SK-N-SH (cell line): ENCODE measurements at regions not wholly inside any gene's neighbourhood (a gene's known extent, or its start where the extent isn't known, plus 50 kb on each side); places are given as distances from the start of the nearest gene placed in this dataset.

Source experiments
- CTCF ChIA-PET: fragments of 300-600, 350-600 bp; formaldehyde crosslinking; extraction: SDS; loops from one replicate; lab custom pipeline; 2021; lab: Yijun Ruan, JAX
- POLR2A ChIA-PET: fragments of 350-600 bp; sonication (Branson Sonifier 250); formaldehyde crosslinking; extraction: SDS; loops from one replicate; lab custom pipeline; 2020; ENCODE audit warnings: antibody characterized with exemption, inconsistent platforms; lab: Yijun Ruan, JAX
- DNase-seq: peaks from one replicate; pipeline ENCODE4 v3.0.0; 2012
- H2AFZ ChIP-seq: fragments of 200-600 bp; sonication (generic); 2 replicates; pipeline ENCODE4 v1.8.1; 2016; ENCODE audit warnings: antibody characterized with exemption, mild to moderate bottlenecking, low read depth
- H3F3A ChIP-seq: fragments of 200-600 bp; sonication (generic); replicated peaks from 2 replicates; pipeline ENCODE3; 2016; ENCODE audit warnings: antibody characterized with exemption, mild to moderate bottlenecking; ENCODE audit not compliant: insufficient read depth
- H3K27ac ChIP-seq, 2 experiments: fragments of 200-500 bp in 1 of 2; fragments of 200-600 bp in 1 of 2; sonication (Bioruptor generic) in 1 of 2; sonication (generic), shearing (Covaris generic) in 1 of 2; 2 replicates each; pipeline versions ENCODE4 v1.5.1 to v1.6.1; 2014 to 2016; ENCODE audit warnings: low read depth in 2 of 2, inconsistent platforms in 1 of 2, low read length in 1 of 2, mild to moderate bottlenecking in 1 of 2, mixed read lengths in 1 of 2
- H3K27me3 ChIP-seq: fragments of 200-600 bp; sonication (generic), shearing (Covaris generic); 2 replicates; pipeline ENCODE4 v1.6.1; 2016; ENCODE audit warnings: mixed run types; ENCODE audit not compliant: insufficient read depth
- H3K36me3 ChIP-seq, 2 experiments: fragments of 200-500 bp in 1 of 2; fragments of 200-600 bp in 1 of 2; sonication (Bioruptor generic) in 1 of 2; sonication (generic) in 1 of 2; replicated peaks in 1 of 2; 2 replicates each; pipeline versions ENCODE3 to v1.5.1; 2014 to 2016; ENCODE audit warnings: low read length in 1 of 2, mild to moderate bottlenecking in 1 of 2; ENCODE audit not compliant: insufficient read depth in 2 of 2, control insufficient read depth in 1 of 2
- H3K4me1 ChIP-seq, 2 experiments: fragments of 200-500 bp in 1 of 2; fragments of 200-600 bp in 1 of 2; sonication (Bioruptor generic) in 1 of 2; sonication (generic), shearing (Covaris generic) in 1 of 2; 2 replicates each; pipeline versions ENCODE4 v1.5.1 to v1.6.1; 2014 to 2016; ENCODE audit warnings: low read depth in 1 of 2, low read length in 1 of 2, mixed run types in 1 of 2; ENCODE audit not compliant: insufficient read depth in 2 of 2, control insufficient read depth in 1 of 2
- H3K4me2 ChIP-seq: fragments of 200-600 bp; sonication (generic), shearing (Covaris generic); 2 replicates; pipeline ENCODE4 v1.6.1; 2017; ENCODE audit warnings: mixed run types
- H3K4me3 ChIP-seq, 2 experiments: fragments of 200-500 bp in 1 of 2; fragments of 200-600 bp in 1 of 2; sonication (Bioruptor generic) in 1 of 2; sonication (generic), shearing (Covaris generic) in 1 of 2; 2 replicates each; pipeline versions ENCODE4 v1.5.1 to v1.8.1; 2014 to 2016; ENCODE audit warnings: low read depth in 2 of 2, inconsistent platforms in 1 of 2, low read length in 1 of 2, mild to moderate bottlenecking in 1 of 2, mixed read lengths in 1 of 2, moderate library complexity in 1 of 2
- H3K79me2 ChIP-seq: fragments of 200-600 bp; sonication (generic); 2 replicates; pipeline ENCODE4 v1.8.1; 2017; ENCODE audit warnings: mild to moderate bottlenecking; ENCODE audit not compliant: insufficient read depth
- H3K9ac ChIP-seq: fragments of 200-600 bp; sonication (generic); 2 replicates; pipeline ENCODE4 v1.6.1; 2017; ENCODE audit warnings: mixed run types
- H3K9me2 ChIP-seq: fragments of 200-600 bp; sonication (generic); 2 replicates; pipeline ENCODE4 v1.6.1; 2017; ENCODE audit warnings: mixed run types
- H3K9me3 ChIP-seq: fragments of 200-600 bp; sonication (generic); 2 replicates; pipeline ENCODE4 v1.6.1; 2017; ENCODE audit warnings: mixed run types, mild to moderate bottlenecking, moderate library complexity
- H4K20me1 ChIP-seq: fragments of 200-600 bp; sonication (generic); 2 replicates; pipeline ENCODE4 v1.6.1; 2017; ENCODE audit warnings: mild to moderate bottlenecking, mixed run types; ENCODE audit not compliant: insufficient read depth
- EZH2phosphoT487 ChIP-seq: fragments of 200-600 bp; sonication (generic); IDR thresholded peaks from 2 replicates; pipeline ENCODE4 v1.6.1; 2017; ENCODE audit warnings: low read depth, mixed run types, mild to moderate bottlenecking, antibody characterized with exemption, moderate library complexity, borderline replicate concordance
- FOXM1 ChIP-seq: IDR thresholded peaks from 2 replicates; pipeline ENCODE4 v1.4.0; 2012; ENCODE audit warnings: low read depth, mild to moderate bottlenecking
- GABPA ChIP-seq: IDR thresholded peaks from 2 replicates; pipeline ENCODE4 v1.4.0; 2012; ENCODE audit warnings: low read depth, mild to moderate bottlenecking
- GATA2 ChIP-seq: sonication (generic); formaldehyde crosslinking; IDR thresholded peaks from 2 replicates; pipeline ENCODE4 v1.5.0; 2020; ENCODE audit warnings: mild to moderate bottlenecking, missing genetic modification reagents
- JUND ChIP-seq: IDR thresholded peaks from 2 replicates; pipeline ENCODE4 v1.4.0; 2012
- MXI1 ChIP-seq: IDR thresholded peaks from 2 replicates; pipeline ENCODE4 v1.6.1; 2012; ENCODE audit warnings: mild to moderate bottlenecking, low read depth, low read length, improper control_type of control experiment
- RAD21 ChIP-seq: IDR thresholded peaks from 2 replicates; pipeline ENCODE4 v1.6.1; 2012; ENCODE audit warnings: mild to moderate bottlenecking, low read length
- RCOR1 ChIP-seq: fragments of 150-350 bp; IDR thresholded peaks from 2 replicates; pipeline ENCODE4 v1.6.1; 2017; ENCODE audit warnings: antibody characterized with exemption, low read length
- RXRA ChIP-seq: IDR thresholded peaks from 2 replicates; pipeline ENCODE4 v1.4.0; 2012; ENCODE audit warnings: low read depth, mild to moderate bottlenecking, borderline replicate concordance
- SMC3 ChIP-seq: IDR thresholded peaks from 2 replicates; pipeline ENCODE4 v1.6.1; 2012; ENCODE audit warnings: low read depth, low read length, improper control_type of control experiment
- TEAD4 ChIP-seq: IDR thresholded peaks from 2 replicates; pipeline ENCODE4 v1.4.0; 2012; ENCODE audit warnings: mild to moderate bottlenecking, borderline replicate concordance; ENCODE audit not compliant: insufficient read depth
- USF1 ChIP-seq: IDR thresholded peaks from 2 replicates; pipeline ENCODE4 v1.4.0; 2012; ENCODE audit warnings: low read depth, borderline replicate concordance
- YY1 ChIP-seq: IDR thresholded peaks from 2 replicates; pipeline ENCODE4 v1.4.0; 2012; ENCODE audit warnings: low read depth, mild to moderate bottlenecking
- WGBS: methylation state at CpG from one replicate; pipeline ENCODE4 v1.1.6; 2017; ENCODE audit warnings: low lambda C conversion rate; 5-methylcytosine and 5-hydroxymethylcytosine counted together
- TF ChIP-seq, protein P1 (sequence below): fragments of 150-350 bp; IDR thresholded peaks from 2 replicates; pipeline ENCODE4 v1.6.1; 2016; ENCODE audit warnings: mild to moderate bottlenecking, low read depth, low read length
- TF ChIP-seq, protein P2 (sequence below): fragments of 200-600 bp; sonication (generic); IDR thresholded peaks from 2 replicates; pipeline ENCODE4 v1.6.1; 2017; ENCODE audit warnings: antibody characterized with exemption, mild to moderate bottlenecking, moderate library complexity

- no CpG with 5 or more reads among the region's 4 CpGs for WGBS
- Histone ChIP-seq H4K20me1 (no peaks in the 10 kb centered on the region), H3F3A (no peaks in the 10 kb centered on the region), H3K36me3 (no peaks in the 10 kb centered on the region), H3K9me2 (no peaks in the 10 kb centered on the region), H3K4me3 (no peak overlapping the region), H3K4me2 (no peak overlapping the region), H3K27me3 (no peaks in the 10 kb centered on the region), H3K4me1 (peaks cover 0 to 5% of the 10 kb centered on the region in 2 experiments; a peak in 1 of 4 replicates), H3K79me2 (no peaks in the 10 kb centered on the region), H3K9me3 (no peaks in the 10 kb centered on the region), H3K27ac (no peak overlapping the region), H2AFZ (no peak overlapping the region), H3K9ac (no peak overlapping the region)
- TF ChIP-seq, protein P1, sequence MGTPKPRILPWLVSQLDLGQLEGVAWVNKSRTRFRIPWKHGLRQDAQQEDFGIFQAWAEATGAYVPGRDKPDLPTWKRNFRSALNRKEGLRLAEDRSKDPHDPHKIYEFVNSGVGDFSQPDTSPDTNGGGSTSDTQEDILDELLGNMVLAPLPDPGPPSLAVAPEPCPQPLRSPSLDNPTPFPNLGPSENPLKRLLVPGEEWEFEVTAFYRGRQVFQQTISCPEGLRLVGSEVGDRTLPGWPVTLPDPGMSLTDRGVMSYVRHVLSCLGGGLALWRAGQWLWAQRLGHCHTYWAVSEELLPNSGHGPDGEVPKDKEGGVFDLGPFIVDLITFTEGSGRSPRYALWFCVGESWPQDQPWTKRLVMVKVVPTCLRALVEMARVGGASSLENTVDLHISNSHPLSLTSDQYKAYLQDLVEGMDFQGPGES, result no peak
- TF ChIP-seq RXRA (no peak), RCOR1 (no peak), USF1 (no peak), GABPA (no peak), RAD21 (no peak), MXI1 (no peak), FOXM1 (no peak), TEAD4 (no peak), SMC3 (no peak), EZH2phosphoT487 (no peak)
- TF ChIP-seq, protein P2, sequence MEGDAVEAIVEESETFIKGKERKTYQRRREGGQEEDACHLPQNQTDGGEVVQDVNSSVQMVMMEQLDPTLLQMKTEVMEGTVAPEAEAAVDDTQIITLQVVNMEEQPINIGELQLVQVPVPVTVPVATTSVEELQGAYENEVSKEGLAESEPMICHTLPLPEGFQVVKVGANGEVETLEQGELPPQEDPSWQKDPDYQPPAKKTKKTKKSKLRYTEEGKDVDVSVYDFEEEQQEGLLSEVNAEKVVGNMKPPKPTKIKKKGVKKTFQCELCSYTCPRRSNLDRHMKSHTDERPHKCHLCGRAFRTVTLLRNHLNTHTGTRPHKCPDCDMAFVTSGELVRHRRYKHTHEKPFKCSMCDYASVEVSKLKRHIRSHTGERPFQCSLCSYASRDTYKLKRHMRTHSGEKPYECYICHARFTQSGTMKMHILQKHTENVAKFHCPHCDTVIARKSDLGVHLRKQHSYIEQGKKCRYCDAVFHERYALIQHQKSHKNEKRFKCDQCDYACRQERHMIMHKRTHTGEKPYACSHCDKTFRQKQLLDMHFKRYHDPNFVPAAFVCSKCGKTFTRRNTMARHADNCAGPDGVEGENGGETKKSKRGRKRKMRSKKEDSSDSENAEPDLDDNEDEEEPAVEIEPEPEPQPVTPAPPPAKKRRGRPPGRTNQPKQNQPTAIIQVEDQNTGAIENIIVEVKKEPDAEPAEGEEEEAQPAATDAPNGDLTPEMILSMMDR, result no peak
- DNase-seq, result no peak
- CTCF ChIA-PET, result no interaction called here
- POLR2A ChIA-PET, result no interaction called here
These were observed 199.0 kb downstream of the NUFIP1 start for GRCh38 chr13:44790289-44790688.

DNA sequence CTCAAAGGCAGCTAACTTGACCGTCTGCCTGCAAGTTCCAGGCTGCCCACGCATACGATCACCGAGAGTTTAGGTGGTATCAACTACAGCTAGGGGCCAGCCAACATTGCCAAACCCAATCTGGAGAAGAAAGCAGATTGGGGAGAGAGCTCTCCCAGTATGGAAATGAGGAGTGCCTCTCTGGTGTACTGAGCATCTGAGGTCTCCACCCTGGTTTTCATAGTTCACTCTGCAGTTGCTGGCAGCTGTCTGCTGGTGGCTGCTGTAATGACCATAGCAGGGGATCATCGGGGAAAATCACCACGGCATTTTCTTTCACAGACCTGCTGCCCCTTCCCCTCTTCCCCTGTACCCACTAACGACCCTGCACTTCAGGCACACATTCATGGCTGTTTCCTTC is 201.7 kb downstream of the NUFIP1 start:
- Histone ChIP-seq H2AFZ (no peak overlapping the region), H3K4me2 (no peak overlapping the region), H3K27me3 (no peaks in the 10 kb centered on the region), H3K9me2 (no peaks in the 10 kb centered on the region), H3K9ac (no peak overlapping the region), H3K27ac (no peak overlapping the region), H3K4me1 (peaks cover 0 to 5% of the 10 kb centered on the region in 2 experiments; a peak in 1 of 4 replicates), H3K9me3 (no peaks in the 10 kb centered on the region), H3K79me2 (no peaks in the 10 kb centered on the region), H3K4me3 (no peak overlapping the region), H3F3A (no peaks in the 10 kb centered on the region), H3K36me3 (no peaks in the 10 kb centered on the region), H4K20me1 (no peaks in the 10 kb centered on the region)
- TF ChIP-seq JUND (no peak), YY1 (no peak), GATA2 (CRISPR knock-in tag) (no peak)
- POLR2A ChIA-PET, result no interaction called here
- no peak for DNase-seq
- WGBS, result 88% methylated on average over 7 of the region's 7 CpGs
- CTCF ChIA-PET, result interaction anchor here (0.8 kb wide), 1 partner anchor 11 kb away, joined by 3 read pairs; no protein-coding TSS in a partner anchor
